HG02981 (cell line): ENCODE measurements at regions not wholly inside any gene's neighbourhood (a gene's known extent, or its start where the extent isn't known, plus 50 kb on each side); places are given as distances from the start of the nearest gene placed in this dataset.

Experiments
- ATAC-seq: cut with Tn5 transposase; IDR thresholded peaks from one replicate; pipeline ENCODE4 v1.9.1; 2021; ENCODE audit warnings: mild to moderate bottlenecking, moderate library complexity; ENCODE audit not compliant: unreplicated experiment

- no peak for ATAC-seq
Observed at GRCh38 chr16:9185381-9185780, 93.9 kb downstream of the HAPSTR1 start.

DNA sequence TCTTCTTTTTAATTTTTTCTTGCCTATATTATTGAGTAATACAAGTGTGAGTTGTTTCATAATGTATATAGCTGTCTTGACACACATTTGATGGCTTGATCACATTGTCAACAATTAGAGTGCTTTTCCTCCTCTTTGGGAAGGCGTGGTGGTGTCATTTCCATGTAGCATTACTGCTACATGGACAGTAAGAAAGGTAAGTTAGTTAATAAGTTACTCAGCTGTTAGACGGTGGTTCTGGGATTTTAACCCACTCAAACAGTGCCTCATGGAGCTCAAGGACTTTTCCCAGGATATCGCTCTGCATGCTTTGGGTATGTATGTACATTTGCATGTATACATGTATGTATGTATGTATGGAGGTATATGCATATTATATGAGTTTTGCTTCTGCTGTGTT is 94.6 kb downstream of the HAPSTR1 start:
- no peak for ATAC-seq

DNA sequence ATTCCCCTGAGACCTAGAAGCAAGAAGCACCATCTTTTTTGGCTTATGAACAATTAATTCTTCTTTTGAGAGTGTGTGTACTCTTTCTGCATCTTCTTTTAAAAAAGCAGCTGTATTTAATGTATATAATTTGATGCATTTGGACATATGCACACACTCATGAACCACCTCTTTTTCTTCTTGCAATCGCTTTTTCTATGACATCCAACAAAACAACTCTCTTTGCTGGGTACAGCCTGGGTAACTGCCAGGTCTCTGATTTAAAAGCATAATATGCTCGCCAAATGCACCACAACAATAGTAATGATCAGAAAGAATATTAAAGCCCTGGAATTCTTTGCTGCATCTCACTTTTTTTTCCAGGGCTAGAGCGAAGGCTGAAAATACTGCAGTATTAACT is 97.3 kb downstream of the HAPSTR1 start:
- ATAC-seq, result no peak

GRCh38 chr16:9191274-9191850 is 99.9 kb downstream of the HAPSTR1 start:
- no peak for ATAC-seq

- no peak for ATAC-seq
Observed at GRCh38 chr16:9192746-9193145, 101.3 kb downstream of the HAPSTR1 start.

DNA sequence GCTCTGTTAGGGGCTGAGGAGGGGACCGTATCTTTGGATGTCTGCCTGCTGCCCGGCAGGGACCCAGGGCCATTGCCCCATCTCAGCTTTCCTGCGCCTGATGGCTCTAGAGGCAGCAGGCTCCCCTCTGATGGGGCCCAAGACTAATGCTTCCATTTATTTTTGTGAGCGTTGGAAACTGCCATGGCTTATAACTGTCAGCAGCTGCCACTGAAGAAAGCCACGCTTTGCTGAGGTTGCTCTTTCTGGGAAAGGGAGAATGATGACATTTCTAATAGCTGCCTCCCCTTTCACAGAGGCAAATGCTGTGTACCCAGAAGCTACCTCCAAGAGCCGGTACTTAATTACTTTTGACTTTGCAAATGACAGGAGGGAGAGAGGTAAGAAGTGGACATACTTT is 103.8 kb downstream of the HAPSTR1 start:
- ATAC-seq, result no peak

DNA sequence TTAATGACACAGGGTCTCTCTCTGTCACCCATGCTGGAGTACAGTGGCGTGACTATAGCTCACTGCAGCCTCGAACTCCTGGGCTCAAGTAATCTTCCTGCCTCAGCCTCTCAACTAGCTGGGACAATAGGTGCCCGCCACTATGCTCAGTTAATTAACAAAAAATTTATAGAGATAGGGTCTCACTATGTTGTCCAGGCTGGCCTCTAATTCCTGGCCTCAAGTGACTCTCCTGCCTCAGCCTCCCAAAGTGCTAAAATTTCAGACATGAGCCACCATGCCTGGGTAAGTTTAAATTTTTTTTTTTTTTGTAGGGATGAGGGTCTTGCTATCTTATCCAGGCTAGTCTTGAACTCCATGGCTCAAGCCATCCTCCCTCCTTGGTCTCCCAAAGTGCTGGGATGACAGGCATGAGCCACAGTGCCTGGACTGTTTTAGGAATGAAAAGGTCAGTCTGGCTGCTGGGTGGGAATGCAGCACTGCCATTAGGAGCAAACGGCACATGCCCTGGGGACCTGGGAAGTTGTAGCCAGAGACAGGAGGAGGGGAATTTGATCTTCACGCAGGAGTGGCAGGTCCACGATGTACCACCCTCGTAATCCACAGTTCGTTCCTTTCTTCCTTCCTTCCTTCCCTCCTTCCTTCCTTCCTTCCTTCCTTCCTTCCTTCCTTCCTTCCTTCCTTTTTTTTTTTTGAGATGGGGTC is 106.7 kb downstream of the HAPSTR1 start:
- ATAC-seq, result no peak

DNA sequence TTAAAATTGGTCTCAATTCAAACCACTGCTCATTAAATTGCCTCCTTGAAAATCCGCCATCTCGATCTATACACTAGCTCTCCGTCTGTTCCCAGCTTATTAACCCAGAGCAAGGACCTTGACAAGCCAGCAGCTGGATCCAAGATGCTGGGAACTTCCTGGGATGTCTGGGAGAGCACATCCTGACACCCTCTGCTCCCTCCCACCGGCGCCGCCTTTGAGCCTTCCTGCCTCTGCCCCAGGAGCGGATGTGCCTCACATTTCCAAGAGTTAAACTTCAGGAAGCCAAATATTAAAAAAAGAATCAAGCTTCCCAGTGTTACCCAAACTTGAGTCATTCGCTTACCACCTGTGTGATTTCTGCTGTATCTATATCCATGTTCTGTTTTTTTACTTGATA is 107.9 kb downstream of the HAPSTR1 start:
- ATAC-seq, result no peak

DNA sequence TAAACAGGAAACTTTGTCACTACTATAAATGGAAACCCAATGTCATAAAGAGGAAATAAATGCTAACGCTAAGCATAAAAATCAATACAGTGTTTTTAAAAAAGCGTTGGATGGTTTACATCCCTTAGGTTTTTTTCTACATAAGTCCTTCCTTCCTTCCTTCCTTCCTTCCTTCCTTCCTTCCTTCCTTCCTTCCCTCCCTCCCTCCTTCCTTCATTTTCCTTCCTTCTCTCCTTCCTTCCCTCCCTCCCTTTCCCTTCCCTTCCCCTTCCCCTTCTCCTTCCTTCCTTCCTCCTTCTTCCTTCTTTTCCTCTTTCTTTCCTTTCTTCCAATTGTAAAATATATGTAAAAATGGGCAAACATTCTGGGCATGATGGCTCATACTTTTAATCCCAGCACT is 108.3 kb downstream of the HAPSTR1 start:
- no peak for ATAC-seq

DNA sequence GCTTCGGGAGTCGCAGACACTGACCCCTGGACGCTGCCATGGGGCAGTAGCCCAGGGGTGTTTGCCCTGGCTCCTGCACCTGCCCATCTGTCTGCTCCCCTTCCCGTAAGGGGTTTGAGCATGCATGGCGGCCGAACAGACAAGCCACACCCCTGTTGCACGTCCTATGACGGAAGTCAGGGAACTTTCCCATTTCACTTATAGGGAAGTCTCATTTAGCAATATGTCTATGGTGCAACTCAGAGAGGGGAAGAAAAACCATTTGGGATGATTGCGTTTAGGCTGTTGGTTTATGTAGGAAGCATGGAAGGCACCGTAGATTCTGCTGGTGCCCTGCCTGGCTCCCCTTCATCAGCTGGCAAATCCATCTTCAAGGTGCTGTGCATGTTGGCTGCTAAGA is 112.5 kb downstream of the HAPSTR1 start:
- no peak for ATAC-seq

DNA sequence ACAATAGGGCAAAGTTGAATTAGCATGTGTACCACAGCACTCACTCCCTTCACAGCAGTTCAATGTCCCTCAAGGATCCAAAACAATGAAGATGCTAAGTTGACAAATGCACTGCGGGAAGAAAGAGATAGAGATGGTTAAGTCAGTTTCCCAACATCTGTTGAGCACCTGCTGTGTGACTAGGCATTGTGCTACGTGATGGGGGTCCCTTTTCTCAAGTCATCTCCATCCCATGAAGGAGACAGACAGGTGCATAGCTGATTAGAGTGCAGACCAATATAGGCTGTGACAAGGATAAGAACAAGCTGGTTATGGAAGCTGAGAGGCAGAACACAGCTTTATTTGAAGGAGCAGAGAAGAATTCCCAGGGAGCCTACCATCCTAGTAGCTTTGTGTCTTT is 114.2 kb downstream of the HAPSTR1 start:
- no peak for ATAC-seq

GRCh38 chr16:9206156-9206555 is 114.7 kb downstream of the HAPSTR1 start:
- ATAC-seq, result no peak

- ATAC-seq, result no peak
Observed at GRCh38 chr16:9212621-9213020, 121.2 kb downstream of the HAPSTR1 start.

DNA sequence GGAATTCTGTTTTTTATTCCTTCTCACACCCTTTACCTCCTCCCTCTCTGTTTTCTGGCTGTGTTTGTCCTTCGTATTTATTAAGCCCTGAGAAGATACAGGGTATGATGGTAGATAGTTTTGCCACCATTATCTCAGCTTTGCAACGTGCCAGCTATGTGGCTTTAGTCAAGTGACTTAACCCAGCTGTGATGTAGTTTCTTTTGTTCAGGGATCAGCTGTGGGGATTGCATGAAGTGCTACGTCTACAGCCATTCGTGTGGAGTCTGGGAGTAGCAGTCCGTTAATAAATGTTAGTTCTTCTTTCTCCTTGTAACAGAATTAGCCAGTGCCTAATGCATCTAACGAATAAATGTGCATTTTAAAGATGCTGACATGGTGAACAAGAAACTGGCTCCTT is 128.4 kb downstream of the HAPSTR1 start:
- ATAC-seq, result no peak

DNA sequence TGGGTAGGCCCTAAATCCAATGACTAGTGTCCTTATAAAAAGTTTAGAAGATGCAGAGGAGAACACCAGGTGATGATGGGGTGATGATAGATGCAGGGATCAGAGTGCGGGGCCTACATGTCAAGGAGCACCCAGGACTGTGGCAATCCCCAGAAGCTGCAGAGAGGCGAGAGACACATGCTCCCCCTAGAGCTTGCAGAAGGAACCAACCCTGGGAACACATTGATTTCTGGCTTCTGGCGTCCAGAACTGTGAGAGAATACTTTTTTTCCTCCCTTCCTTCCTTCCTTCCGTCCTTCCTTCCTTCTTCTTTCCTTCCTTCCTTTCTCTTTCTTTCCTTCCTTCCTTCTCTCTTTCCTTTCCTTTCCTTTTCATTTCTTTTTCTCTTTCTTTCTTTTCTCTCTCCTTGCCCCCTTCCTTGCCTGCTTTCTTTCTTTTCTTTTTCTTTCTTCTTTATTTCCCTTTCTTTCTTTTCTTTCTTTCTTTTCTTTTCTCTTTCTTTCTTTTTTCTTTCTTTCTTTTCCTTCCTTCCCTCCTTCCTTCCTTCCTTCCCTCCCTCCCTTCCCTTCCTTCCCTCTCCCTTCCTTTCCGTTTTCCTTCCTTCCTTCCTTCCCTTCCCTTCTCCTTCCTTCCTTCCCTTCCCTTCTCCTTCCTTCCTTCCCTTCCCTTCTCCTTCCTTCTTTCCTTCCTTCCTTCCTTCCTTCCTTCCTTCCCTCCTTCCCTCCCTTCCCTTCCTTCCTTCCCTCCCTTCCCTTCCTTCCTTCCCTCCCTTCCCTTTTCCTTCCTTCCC is 134.3 kb downstream of the HAPSTR1 start:
- no peak for ATAC-seq

DNA sequence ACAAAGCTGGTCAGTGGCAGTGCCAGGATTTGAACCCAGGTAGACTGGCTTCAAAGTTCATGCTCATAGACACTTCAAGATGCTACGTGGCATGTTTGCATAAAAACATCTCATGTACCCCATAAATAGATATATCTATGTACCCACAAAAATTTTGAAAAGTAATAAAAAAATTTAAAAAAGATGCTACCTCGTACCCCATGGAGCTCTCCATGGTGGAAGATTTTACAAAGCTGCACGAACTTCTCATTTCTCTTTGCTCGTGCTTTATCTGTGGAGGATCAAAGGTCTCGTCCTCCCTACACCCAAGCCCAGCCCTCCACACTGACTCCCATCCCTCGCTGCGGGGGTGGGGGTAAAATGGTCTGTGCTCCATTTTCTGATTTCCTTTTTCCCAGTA is 135.5 kb downstream of the HAPSTR1 start:
- ATAC-seq, result no peak

DNA sequence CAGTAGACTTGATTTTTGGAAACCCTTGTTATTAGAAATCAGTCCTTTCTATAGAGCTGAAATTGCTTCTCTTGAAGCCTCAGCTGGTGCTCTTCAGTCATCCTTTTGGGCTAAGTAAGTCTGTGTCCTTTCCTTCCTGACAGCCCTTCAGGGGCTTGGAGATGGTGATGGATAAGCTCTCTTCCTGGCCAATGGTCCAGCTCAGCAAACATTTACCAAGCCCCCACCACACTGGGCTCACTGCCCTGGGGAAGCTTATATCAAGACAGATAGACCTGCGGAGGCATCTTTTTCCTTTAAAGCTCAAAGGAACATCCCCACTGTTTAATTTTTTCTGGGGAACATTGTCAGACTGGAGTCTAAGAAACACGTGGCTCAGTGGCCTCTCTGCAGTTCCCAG is 139.6 kb downstream of the HAPSTR1 start:
- no peak for ATAC-seq

DNA sequence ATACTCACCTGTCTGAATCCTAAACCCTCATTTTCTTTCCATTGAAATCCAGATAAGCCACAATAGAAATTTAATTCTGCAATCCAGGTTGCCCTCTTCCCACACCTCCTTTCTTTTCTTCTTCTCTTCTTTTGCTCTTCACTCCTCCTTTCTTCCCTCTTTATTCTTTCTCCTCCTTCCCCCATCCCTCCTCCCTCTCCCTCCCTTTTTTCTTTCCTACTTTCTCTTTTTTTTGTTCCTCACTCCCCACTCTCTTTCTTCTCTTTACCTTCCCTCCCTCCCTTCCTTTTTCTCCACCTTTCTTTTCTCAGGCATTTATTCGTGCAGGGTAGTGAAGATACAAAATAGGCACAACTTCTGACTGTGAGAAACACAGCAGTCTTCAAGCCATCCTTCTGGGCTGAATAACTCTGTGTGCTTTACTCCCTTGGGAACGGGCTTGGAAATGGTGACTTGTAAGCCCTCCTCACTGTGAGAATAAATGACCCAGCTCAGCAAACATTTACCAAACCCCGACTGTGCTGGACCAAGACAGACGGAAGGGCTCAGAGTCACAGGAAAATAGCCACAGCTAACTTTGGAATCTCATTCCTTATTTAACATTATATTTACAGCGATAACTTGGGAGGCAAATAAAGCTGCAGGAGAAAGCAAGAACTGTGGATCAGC is 140.8 kb downstream of the HAPSTR1 start:
- no peak for ATAC-seq

- no peak for ATAC-seq
Observed at GRCh38 chr16:9235867-9236266, 144.4 kb downstream of the HAPSTR1 start.

GRCh38 chr16:9236319-9236718 is 144.9 kb downstream of the HAPSTR1 start:
- no peak for ATAC-seq

- ATAC-seq, result no peak
Observed at GRCh38 chr16:9238346-9238745, 146.9 kb downstream of the HAPSTR1 start.

DNA sequence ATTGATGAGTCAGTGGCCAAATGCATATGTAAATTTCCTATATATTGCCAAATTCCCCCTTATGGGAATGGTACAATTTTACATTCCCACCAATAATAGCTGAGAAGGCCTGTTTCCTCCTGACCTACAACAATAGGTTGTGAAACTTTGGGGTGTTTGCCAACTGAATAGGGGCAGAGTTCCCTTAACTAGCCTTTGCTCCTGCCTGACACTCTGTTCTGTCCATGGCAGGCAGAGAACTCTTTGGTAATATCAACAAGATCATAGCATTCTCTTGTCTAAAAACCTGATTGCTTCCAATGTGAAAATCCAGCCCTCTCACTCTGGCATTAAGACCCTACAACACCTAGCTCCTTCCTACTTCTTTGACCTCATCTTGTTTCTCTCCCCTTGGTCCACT is 149.7 kb downstream of the HAPSTR1 start:
- ATAC-seq, result no peak
